HG03439 (cell line): ENCODE measurements at regions not wholly inside any gene's neighbourhood (a gene's known extent, or its start where the extent isn't known, plus 50 kb on each side); places are given as distances from the start of the nearest gene placed in this dataset.

Source experiments
- ATAC-seq: cut with Tn5 transposase; IDR thresholded peaks from one replicate; pipeline ENCODE4 v1.9.1; 2021; ENCODE audit warnings: mild to moderate bottlenecking, moderate library complexity; ENCODE audit not compliant: unreplicated experiment

- no peak for ATAC-seq
These were observed 232.9 kb upstream of the F9 start for GRCh38 chrX:139297638-139298037.

- ATAC-seq: no peak
These were observed 236.5 kb upstream of the F9 start for GRCh38 chrX:139293991-139294390.

GRCh38 chrX:139290310-139290709, 240.2 kb upstream of the F9 start:
- ATAC-seq: no peak

GRCh38 chrX:139287155-139287924, 243.2 kb upstream of the F9 start:
- no peak for ATAC-seq

GRCh38 chrX:139286342-139286741, 244.2 kb upstream of the F9 start:
- ATAC-seq: no peak

- no peak for ATAC-seq
These were observed 262.7 kb upstream of the F9 start for GRCh38 chrX:139267851-139268250.

- ATAC-seq: no peak
These were observed 284.2 kb upstream of the F9 start for GRCh38 chrX:139246295-139246694.

GRCh38 chrX:139237141-139237540, 293.4 kb upstream of the F9 start:
- no peak for ATAC-seq

- ATAC-seq: no peak
These were observed 295.6 kb upstream of the F9 start for GRCh38 chrX:139234898-139235297.

GRCh38 chrX:139224953-139225665, 305.4 kb upstream of the F9 start:
- ATAC-seq: no peak

- no peak for ATAC-seq
These were observed 307.9 kb upstream of the F9 start for GRCh38 chrX:139222511-139223200.

- no peak for ATAC-seq
These were observed 317.3 kb upstream of the F9 start for GRCh38 chrX:139213241-139213709.

- ATAC-seq: no peak
These were observed 318.9 kb upstream of the F9 start for GRCh38 chrX:139211568-139212182.

- ATAC-seq: no peak
These were observed 321.2 kb upstream of the F9 start for GRCh38 chrX:139209342-139209741.

GRCh38 chrX:139207655-139208054, 322.9 kb upstream of the F9 start:
- ATAC-seq: no peak

GRCh38 chrX:139206914-139207313, 323.6 kb upstream of the F9 start:
- ATAC-seq: no peak

GRCh38 chrX:139204898-139205667, 325.5 kb upstream of the F9 start:
- peak; percentile 55 for ATAC-seq

- ATAC-seq: peak; percentile 17
These were observed 326.0 kb upstream of the F9 start for GRCh38 chrX:139204571-139204897.

- no peak for ATAC-seq
These were observed 326.6 kb upstream of the F9 start for GRCh38 chrX:139203651-139204570.
